Lower leg skin (tissue), 3 donors: ENCODE measurements at regions not wholly inside any gene's neighbourhood (a gene's known extent, or its start where the extent isn't known, plus 50 kb on each side); places are given as distances from the start of the nearest gene placed in this dataset.

Experiments
- CTCF ChIP-seq, 3 donors: fragments of 450-650 bp; IDR thresholded peaks; one replicate each; pipeline ENCODE4 v1.5.1; 2016; ENCODE audit warnings: antibody characterized with exemption in 3 of 3, mild to moderate bottlenecking in 3 of 3, moderate library complexity in 2 of 3
- POLR2A ChIP-seq, 2 donors: fragments of 450-650 bp; IDR thresholded peaks; one replicate each; pipeline ENCODE4 v1.6.1; 2016 to 2017; ENCODE audit warnings: antibody characterized with exemption in 2 of 2, mild to moderate bottlenecking in 1 of 2, moderate library complexity in 1 of 2

GRCh38 chr14:22105006-22105623 lies 431.5 kb upstream of the OR4E1 start:
- TF ChIP-seq POLR2A (IDR thresholded peaks at IDR 0.05) (no peak), CTCF (IDR thresholded peaks at IDR 0.05) (no peak)
